ENCODE measurements at regions not wholly inside any gene's neighbourhood (a gene's known extent, or its start where the extent isn't known, plus 50 kb on each side); places are given as distances from the start of the nearest gene placed in this dataset.

DNA sequence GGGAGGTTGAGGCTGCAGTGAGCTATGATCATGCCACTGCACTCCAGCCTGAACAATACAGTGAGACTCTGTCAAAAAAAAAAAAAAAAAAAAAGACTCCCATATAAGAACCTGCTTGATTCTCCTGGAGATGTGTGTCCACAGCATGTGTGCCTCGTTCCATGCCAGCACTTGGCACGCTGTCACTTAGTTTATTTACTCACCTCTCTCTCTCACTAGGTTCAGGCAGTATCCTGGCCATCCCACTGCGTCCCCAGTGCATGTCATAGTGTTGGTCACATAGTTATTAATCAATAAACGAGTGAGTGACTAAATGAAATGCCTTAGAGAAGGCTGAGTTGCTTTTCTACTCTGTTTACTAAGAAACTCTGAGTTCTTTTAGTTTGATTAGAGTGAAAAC, 79.1 kb upstream of the GPR12 start:
- DNase-seq (ENCODE audit: low spot score): no peak
- no TSS peak for BruUV-seq (replicated peaks)
- H3K4me1 ChIP-seq (ENCODE audit: insufficient read depth, low read length, poor library complexity, severe bottlenecking): no peaks in the 10 kb centered on the region
- TF ChIP-seq, protein P1, sequence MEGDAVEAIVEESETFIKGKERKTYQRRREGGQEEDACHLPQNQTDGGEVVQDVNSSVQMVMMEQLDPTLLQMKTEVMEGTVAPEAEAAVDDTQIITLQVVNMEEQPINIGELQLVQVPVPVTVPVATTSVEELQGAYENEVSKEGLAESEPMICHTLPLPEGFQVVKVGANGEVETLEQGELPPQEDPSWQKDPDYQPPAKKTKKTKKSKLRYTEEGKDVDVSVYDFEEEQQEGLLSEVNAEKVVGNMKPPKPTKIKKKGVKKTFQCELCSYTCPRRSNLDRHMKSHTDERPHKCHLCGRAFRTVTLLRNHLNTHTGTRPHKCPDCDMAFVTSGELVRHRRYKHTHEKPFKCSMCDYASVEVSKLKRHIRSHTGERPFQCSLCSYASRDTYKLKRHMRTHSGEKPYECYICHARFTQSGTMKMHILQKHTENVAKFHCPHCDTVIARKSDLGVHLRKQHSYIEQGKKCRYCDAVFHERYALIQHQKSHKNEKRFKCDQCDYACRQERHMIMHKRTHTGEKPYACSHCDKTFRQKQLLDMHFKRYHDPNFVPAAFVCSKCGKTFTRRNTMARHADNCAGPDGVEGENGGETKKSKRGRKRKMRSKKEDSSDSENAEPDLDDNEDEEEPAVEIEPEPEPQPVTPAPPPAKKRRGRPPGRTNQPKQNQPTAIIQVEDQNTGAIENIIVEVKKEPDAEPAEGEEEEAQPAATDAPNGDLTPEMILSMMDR (conservative IDR thresholded peaks at IDR 0.05; ENCODE audit: low read depth, low read length): no peak
- no peak for TF ChIP-seq EZH2 (IDR thresholded peaks at IDR 0.05; ENCODE audit: borderline replicate concordance, low read depth, low read length, poor library complexity, severe bottlenecking)
- ChIA-PET POLR2A (ENCODE audit: low non-redundant PET) (no interaction called here), CTCF (interaction anchor here (0.6 kb wide), 1 partner anchor 90 kb away, joined by 10 read pairs; no protein-coding TSS in a partner anchor)
- no peak overlapping the region for H3K4me3 ChIP-seq (ENCODE audit: low read depth, low read length, poor library complexity, severe bottlenecking)
- intact Hi-C loops (cut with micrococcal nuclease; ENCODE audit: unreplicated experiment): no loop called here
- H3K9me3 ChIP-seq (ENCODE audit: low read depth, low read length, poor library complexity, severe bottlenecking): no peaks in the 10 kb centered on the region
- no peaks in the 10 kb centered on the region for H3K36me3 ChIP-seq (ENCODE audit: insufficient read depth, low read length, poor library complexity, severe bottlenecking)
- H3K27me3 ChIP-seq (replicated peaks; ENCODE audit: insufficient read depth, low read depth, low read length, poor library complexity): peaks cover 5% of the 10 kb centered on the region
- no peak overlapping the region for H3K27ac ChIP-seq (ENCODE audit: low read depth, low read length, poor library complexity, severe bottlenecking)

DNA sequence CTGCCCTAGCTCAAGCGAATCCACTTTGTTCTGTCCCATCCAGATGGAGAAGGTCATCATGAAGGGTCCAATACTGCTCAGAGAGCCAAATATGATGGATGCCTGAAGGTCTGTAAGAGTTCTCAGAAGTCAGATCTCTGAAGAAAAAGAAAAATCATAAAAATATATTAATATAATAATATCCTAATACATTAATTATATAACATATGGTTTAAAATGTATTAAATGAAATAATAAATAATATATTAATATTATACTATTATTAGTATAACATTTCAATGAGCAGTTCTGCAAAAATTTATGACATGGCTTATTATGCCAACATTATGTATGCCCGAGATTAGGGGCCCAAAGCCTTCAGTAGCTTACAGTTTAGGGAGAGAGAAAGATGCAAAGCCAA, 78.2 kb upstream of the GPR12 start:
- H3K27me3 ChIP-seq (replicated peaks; ENCODE audit: insufficient read depth, low read depth, low read length, poor library complexity): peaks cover 5% of the 10 kb centered on the region
- DNase-seq (ENCODE audit: low spot score): no peak
- POLR2A ChIA-PET (ENCODE audit: low non-redundant PET): no interaction called here
- no peaks in the 10 kb centered on the region for H3K36me3 ChIP-seq (ENCODE audit: insufficient read depth, low read length, poor library complexity, severe bottlenecking)
- no peak overlapping the region for H3K4me3 ChIP-seq (ENCODE audit: low read depth, low read length, poor library complexity, severe bottlenecking)
- CTCF ChIA-PET: no interaction called here
- no peaks in the 10 kb centered on the region for H3K4me1 ChIP-seq (ENCODE audit: insufficient read depth, low read length, poor library complexity, severe bottlenecking)
- no peak for TF ChIP-seq EZH2 (IDR thresholded peaks at IDR 0.05; ENCODE audit: borderline replicate concordance, low read depth, low read length, poor library complexity, severe bottlenecking)
- TF ChIP-seq, protein P1 (conservative IDR thresholded peaks at IDR 0.05; ENCODE audit: low read depth, low read length): no peak
- H3K27ac ChIP-seq (ENCODE audit: low read depth, low read length, poor library complexity, severe bottlenecking): no peak overlapping the region
- no peaks in the 10 kb centered on the region for H3K9me3 ChIP-seq (ENCODE audit: low read depth, low read length, poor library complexity, severe bottlenecking)
- BruUV-seq (replicated peaks): no TSS peak
- intact Hi-C loops (cut with micrococcal nuclease; ENCODE audit: unreplicated experiment): no loop called here

DNA sequence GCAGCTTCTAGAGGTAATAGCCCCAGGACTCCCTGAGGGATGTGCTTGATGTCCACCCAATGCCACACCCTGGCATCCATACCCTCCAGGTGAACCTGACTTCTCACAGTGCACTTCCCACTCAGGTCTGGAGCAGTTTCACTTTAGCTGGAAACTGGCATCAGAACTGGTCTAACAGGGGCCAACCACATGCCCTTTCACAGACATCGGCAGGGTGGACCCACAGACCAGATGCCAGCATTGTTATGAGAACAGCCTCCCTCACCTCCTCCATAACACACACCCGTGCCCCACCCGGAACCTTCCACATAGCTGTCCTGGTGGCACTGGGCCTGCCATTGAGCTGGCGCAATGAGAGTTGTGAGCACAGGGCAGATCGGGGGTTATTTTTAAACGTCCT, 77.4 kb upstream of the GPR12 start:
- POLR2A ChIA-PET (ENCODE audit: low non-redundant PET): no interaction called here
- DNase-seq (ENCODE audit: low spot score): no peak
- TF ChIP-seq, protein P1 (conservative IDR thresholded peaks at IDR 0.05; ENCODE audit: low read depth, low read length): no peak
- TF ChIP-seq EZH2 (IDR thresholded peaks at IDR 0.05; ENCODE audit: borderline replicate concordance, low read depth, low read length, poor library complexity, severe bottlenecking): no peak
- H3K4me1 ChIP-seq (ENCODE audit: insufficient read depth, low read length, poor library complexity, severe bottlenecking): no peaks in the 10 kb centered on the region
- no peaks in the 10 kb centered on the region for H3K36me3 ChIP-seq (ENCODE audit: insufficient read depth, low read length, poor library complexity, severe bottlenecking)
- H3K27ac ChIP-seq (ENCODE audit: low read depth, low read length, poor library complexity, severe bottlenecking): no peak overlapping the region
- intact Hi-C loops (cut with micrococcal nuclease; ENCODE audit: unreplicated experiment): no loop called here
- H3K9me3 ChIP-seq (ENCODE audit: low read depth, low read length, poor library complexity, severe bottlenecking): no peaks in the 10 kb centered on the region
- CTCF ChIA-PET: no interaction called here
- BruUV-seq (replicated peaks): no TSS peak
- no peak overlapping the region for H3K4me3 ChIP-seq (ENCODE audit: low read depth, low read length, poor library complexity, severe bottlenecking)
- peaks cover 5% of the 10 kb centered on the region for H3K27me3 ChIP-seq (replicated peaks; ENCODE audit: insufficient read depth, low read depth, low read length, poor library complexity)
